Activated CD4-positive, CD25-positive, alpha-beta regulatory T cell treated with anti-CD3 and anti-CD28 coated beads, Interleukin-2, amount 50 U/mL, for 16 hours (primary cell): ENCODE measurements at regions not wholly inside any gene's neighbourhood (a gene's known extent, or its start where the extent isn't known, plus 50 kb on each side); places are given as distances from the start of the nearest gene placed in this dataset.

Source experiments
- DNase-seq: peaks from one replicate; pipeline ENCODE4 v3.0.0-alpha.2; 2020; ENCODE audit warnings: low read depth, low spot score

- no peak for DNase-seq
These were observed 64.5 kb upstream of the SORCS3 start for GRCh38 chr10:104576611-104577010.

- DNase-seq = no peak
These were observed 63.9 kb upstream of the SORCS3 start for GRCh38 chr10:104577163-104577562.

GRCh38 chr10:104577861-104578521 lies 63.1 kb upstream of the SORCS3 start:
- no peak for DNase-seq

- DNase-seq = no peak
These were observed 62.4 kb upstream of the SORCS3 start for GRCh38 chr10:104578671-104579070.

GRCh38 chr10:104579136-104579535 lies 62.0 kb upstream of the SORCS3 start:
- no peak for DNase-seq

GRCh38 chr10:104580321-104580720 lies 60.8 kb upstream of the SORCS3 start:
- no peak for DNase-seq

- peak; percentile 40 for DNase-seq
These were observed 60.1 kb upstream of the SORCS3 start for GRCh38 chr10:104580774-104581675.

GRCh38 chr10:104581884-104582601 lies 59.0 kb upstream of the SORCS3 start:
- no peak for DNase-seq

- DNase-seq = no peak
These were observed 58.5 kb upstream of the SORCS3 start for GRCh38 chr10:104582602-104582951.

- DNase-seq = no peak
These were observed 58.1 kb upstream of the SORCS3 start for GRCh38 chr10:104582966-104583365.

- DNase-seq = no peak
These were observed 56.5 kb upstream of the SORCS3 start for GRCh38 chr10:104584541-104584940.

GRCh38 chr10:104587751-104588150 lies 53.3 kb upstream of the SORCS3 start:
- DNase-seq = no peak

- no peak for DNase-seq
These were observed 51.7 kb upstream of the SORCS3 start for GRCh38 chr10:104589431-104589830.

GRCh38 chr10:104589871-104590270 lies 51.2 kb upstream of the SORCS3 start:
- DNase-seq = no peak
